ENCODE measurements at regions not wholly inside any gene's neighbourhood (a gene's known extent, or its start where the extent isn't known, plus 50 kb on each side); places are given as distances from the start of the nearest gene placed in this dataset.
"Not testable (repeated sequence)": the region's sequence is repeated elsewhere in the genome, so short reads cannot be mapped to it uniquely, and the experiment has no call there.

- DNase-seq (ENCODE audit: low read depth in 2 of 2) = no peak
Observed at GRCh38 chr17:33892717-33893591, 362.1 kb upstream of the CCL2 start.

- no peak for DNase-seq (ENCODE audit: low read depth in 2 of 2)
Observed at GRCh38 chr17:33895491-33895890, 359.6 kb upstream of the CCL2 start.

- no peak for DNase-seq (ENCODE audit: low read depth in 2 of 2)
Observed at GRCh38 chr17:33896263-33896662, 358.8 kb upstream of the CCL2 start.

GRCh38 chr17:33901085-33901484 is 354.0 kb upstream of the CCL2 start:
- no peak for DNase-seq (ENCODE audit: low read depth in 2 of 2)

- no peak for DNase-seq (ENCODE audit: low read depth in 2 of 2)
Observed at GRCh38 chr17:33902901-33903449, 352.1 kb upstream of the CCL2 start.

GRCh38 chr17:33904476-33904875 is 350.6 kb upstream of the CCL2 start:
- no peak for DNase-seq (ENCODE audit: low read depth in 2 of 2)

- DNase-seq (ENCODE audit: low read depth in 2 of 2) = no peak
Observed at GRCh38 chr17:33905338-33905800, 349.7 kb upstream of the CCL2 start.

- no peak for DNase-seq (ENCODE audit: low read depth in 2 of 2)
Observed at GRCh38 chr17:33908363-33909064, 346.6 kb upstream of the CCL2 start.

- DNase-seq (ENCODE audit: low read depth in 2 of 2) = no peak
Observed at GRCh38 chr17:33910200-33910857, 344.8 kb upstream of the CCL2 start.

- no peak for DNase-seq (ENCODE audit: low read depth in 2 of 2)
Observed at GRCh38 chr17:33914125-33914524, 341.0 kb upstream of the CCL2 start.

GRCh38 chr17:33922971-33923370 is 332.1 kb upstream of the CCL2 start:
- DNase-seq (ENCODE audit: low read depth in 2 of 2) = no peak

GRCh38 chr17:33924104-33924503 is 331.0 kb upstream of the CCL2 start:
- DNase-seq (ENCODE audit: low read depth in 2 of 2) = no peak

- DNase-seq (ENCODE audit: low read depth in 2 of 2) = no peak
Observed at GRCh38 chr17:33925649-33926048, 329.4 kb upstream of the CCL2 start.

GRCh38 chr17:33927732-33928133 is 327.4 kb upstream of the CCL2 start:
- DNase-seq (ENCODE audit: low read depth in 2 of 2) = no peak

- DNase-seq (ENCODE audit: low read depth in 2 of 2) = no peak
Observed at GRCh38 chr17:33929181-33929724, 325.8 kb upstream of the CCL2 start.

- not testable (repeated sequence) for DNase-seq (ENCODE audit: low read depth in 2 of 2)
Observed at GRCh38 chr17:33931148-33931814, 323.8 kb upstream of the CCL2 start.

- DNase-seq (ENCODE audit: low read depth in 2 of 2) = no peak
Observed at GRCh38 chr17:33932996-33933395, 322.1 kb upstream of the CCL2 start.

GRCh38 chr17:33933576-33933975 is 321.5 kb upstream of the CCL2 start:
- DNase-seq (ENCODE audit: low read depth in 2 of 2) = no peak

- no peak for DNase-seq (ENCODE audit: low read depth in 2 of 2)
Observed at GRCh38 chr17:33934696-33935095, 320.4 kb upstream of the CCL2 start.

GRCh38 chr17:33935822-33936221 is 319.3 kb upstream of the CCL2 start:
- no peak for DNase-seq (ENCODE audit: low read depth in 2 of 2)

- DNase-seq (ENCODE audit: low read depth in 2 of 2) = no peak
Observed at GRCh38 chr17:33936764-33937163, 318.3 kb upstream of the CCL2 start.

Measured in stimulated activated CD8-positive, alpha-beta memory T cell treated with anti-CD3 and anti-CD28 coated beads, Interleukin-15, amount 100 ng/mL, for 48 hours (primary cell).